K562 (cell line): ENCODE measurements at regions not wholly inside any gene's neighbourhood (a gene's known extent, or its start where the extent isn't known, plus 50 kb on each side); places are given as distances from the start of the nearest gene placed in this dataset.

Experiments
- CTCF ChIP-seq, 3 experiments: IDR thresholded peaks in 2 of 3; conservative IDR thresholded peaks in 1 of 3; 2 replicates each; pipeline ENCODE4 v1.5.1; 2011 to 2012; ENCODE audit warnings: low read length in 3 of 3, mild to moderate bottlenecking in 3 of 3, control low read depth in 2 of 3, improper control_type of control experiment in 1 of 3, inconsistent platforms in 1 of 3, low read depth in 1 of 3, mixed read lengths in 1 of 3, moderate library complexity in 1 of 3; ENCODE audit not compliant: insufficient read depth in 2 of 3
- DEAF1 ChIP-seq: fragments of 450-650 bp; formaldehyde crosslinking; IDR thresholded peaks from 2 replicates; pipeline ENCODE4 v1.4.0; 2020; ENCODE audit warnings: mild to moderate bottlenecking, moderate library complexity
- EZH2 ChIP-seq: IDR thresholded peaks from 2 replicates; pipeline ENCODE4 v1.6.1; 2012; ENCODE audit warnings: low read depth, mild to moderate bottlenecking, inconsistent platforms, low read length, borderline replicate concordance
- FIP1L1 ChIP-seq: fragments of 200-400 bp; formaldehyde crosslinking; IDR thresholded peaks from 2 replicates; pipeline ENCODE4 v1.6.1; 2018; ENCODE audit warnings: mild to moderate bottlenecking, low read depth, low read length; ENCODE audit not compliant: poor library complexity, severe bottlenecking
- FUS ChIP-seq: fragments of 200-400 bp; formaldehyde crosslinking; optimal IDR thresholded peaks from 2 replicates; pipeline ENCODE3; 2017; ENCODE audit warnings: low read depth, low read length
- HNRNPK ChIP-seq: fragments of 200-400 bp; formaldehyde crosslinking; IDR thresholded peaks from one replicate; pipeline ENCODE4 v1.6.1; 2018; ENCODE audit warnings: mild to moderate bottlenecking, low read depth, low read length; ENCODE audit not compliant: poor library complexity, severe bottlenecking
- JUND ChIP-seq, 2 experiments: IDR thresholded peaks; 2 replicates in 1 of 2; 3 replicates in 1 of 2; pipeline ENCODE4 v1.6.1; 2011; ENCODE audit warnings: borderline replicate concordance in 2 of 2, low read depth in 2 of 2, low read length in 2 of 2, improper control_type of control experiment in 1 of 2, missing biosample characterization in 1 of 2, missing genetic modification characterization in 1 of 2, missing genetic modification reagents in 1 of 2
- RAD21 ChIP-seq, 2 experiments: fragments of 250-450 bp in 1 of 2; fragments of 450-650 bp in 1 of 2; sonication (Bioruptor Pico) in 1 of 2; formaldehyde crosslinking in 1 of 2; IDR thresholded peaks in 1 of 2; conservative IDR thresholded peaks in 1 of 2; 2 replicates each; pipeline versions ENCODE4 v1.4.0 to v1.8.0; 2020 to 2022; ENCODE audit warnings: mild to moderate bottlenecking in 2 of 2, moderate library complexity in 1 of 2
- RBBP5 ChIP-seq: fragments of 200-600 bp; sonication (generic); IDR thresholded peaks from 2 replicates; pipeline ENCODE4 v1.6.1; 2012; ENCODE audit warnings: borderline replicate concordance, mild to moderate bottlenecking, low read length, control low read depth, inconsistent platforms; ENCODE audit not compliant: insufficient read depth, poor library complexity, severe bottlenecking
- SMC3 ChIP-seq: conservative IDR thresholded peaks from 2 replicates; pipeline ENCODE4 v1.6.1; 2011; ENCODE audit warnings: low read depth, low read length, improper control_type of control experiment; ENCODE audit not compliant: insufficient read depth
- SP1 ChIP-seq: sonication (generic); formaldehyde crosslinking; IDR thresholded peaks from 2 replicates; pipeline ENCODE4 v1.8.1; 2022; ENCODE audit warnings: mild to moderate bottlenecking, missing genetic modification reagents
- USF2 ChIP-seq: sonication (generic); formaldehyde crosslinking; IDR thresholded peaks from 2 replicates; pipeline ENCODE4 v1.5.0; 2020; ENCODE audit warnings: missing genetic modification reagents
- ZNF140 ChIP-seq: fragments of 250-450 bp; sonication (Bioruptor Pico); IDR thresholded peaks from 2 replicates; pipeline ENCODE4 v1.8.0; 2021; ENCODE audit warnings: moderate library complexity, mild to moderate bottlenecking, inconsistent platforms
- ZNF584 ChIP-seq: fragments of 200-800 bp; sonication (Bioruptor generic); IDR thresholded peaks from 2 replicates; pipeline ENCODE4 v1.6.1; 2016; ENCODE audit warnings: low read depth, mild to moderate bottlenecking, missing genetic modification characterization, missing compliant biosample characterization
- TF ChIP-seq, protein P1 (sequence below): fragments of 450-650 bp; IDR thresholded peaks from 2 replicates; pipeline ENCODE4 v1.6.1; 2014; ENCODE audit warnings: low read depth, mild to moderate bottlenecking, moderate library complexity, borderline replicate concordance
- TF ChIP-seq, protein P2 (sequence below), 2 experiments: fragments of 450-650 bp; IDR thresholded peaks; 2 replicates each; pipeline ENCODE4 v1.6.1; 2016

DNA sequence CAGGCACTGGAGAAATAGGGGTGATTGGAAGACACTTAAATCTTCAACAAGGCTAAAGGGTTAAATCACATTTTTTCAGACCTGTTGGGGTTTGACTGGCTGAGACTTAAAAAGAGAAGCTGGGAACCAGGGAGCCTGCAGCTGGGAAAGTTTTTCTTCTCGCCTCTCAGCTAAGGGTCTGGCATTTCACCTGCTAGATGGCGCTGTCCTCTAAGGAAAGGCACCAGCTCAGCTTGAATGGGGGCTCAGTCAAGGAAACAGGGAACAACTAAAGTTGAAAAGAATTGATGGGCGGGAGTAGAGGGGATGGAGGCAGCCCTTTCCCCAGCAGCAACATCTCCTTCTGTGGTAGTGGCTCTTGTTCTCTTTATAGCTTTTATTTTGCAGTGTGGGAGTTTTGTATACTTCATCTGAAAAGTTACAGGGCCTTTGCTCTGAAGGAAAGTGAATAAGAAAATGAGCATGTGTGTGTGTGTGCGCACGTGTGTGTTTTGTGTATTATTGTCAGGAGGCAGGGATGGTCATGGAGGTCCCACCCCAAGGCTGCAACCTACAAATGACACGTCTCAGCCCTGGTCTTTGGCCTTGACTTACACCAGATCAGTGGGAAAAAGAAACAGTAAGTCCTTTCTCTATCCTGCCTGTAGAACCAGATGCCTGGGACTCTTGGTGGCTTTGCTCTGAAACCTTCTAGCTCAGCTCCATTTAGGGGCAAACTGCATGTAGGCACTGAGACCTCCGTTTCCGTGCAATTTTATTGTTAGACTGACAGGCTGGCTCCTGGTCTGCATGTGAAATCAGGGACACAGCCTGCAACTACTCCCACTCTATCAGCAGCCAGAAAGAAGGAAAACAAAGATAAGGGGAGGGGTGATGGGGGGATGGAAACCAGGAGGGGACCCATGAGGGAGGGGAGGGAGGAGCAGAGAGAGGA is 316.2 kb upstream of the CLINT1 start (continued):
- TF ChIP-seq JUND (IDR thresholded peaks at IDR 0.05; ENCODE audit: borderline replicate concordance, low read depth, low read length): no peak
- no peak for TF ChIP-seq JUND (tag; IDR thresholded peaks at IDR 0.05; ENCODE audit: borderline replicate concordance, low read depth, low read length)
- TF ChIP-seq ZNF140 (CRISPR knock-in tag): no peak
- no peak for TF ChIP-seq SP1 (CRISPR knock-in tag)
- no peak for TF ChIP-seq FUS
- TF ChIP-seq ZNF584 (CRISPR knock-in tag): no peak
- TF ChIP-seq FIP1L1: no peak
- TF ChIP-seq RAD21 (CRISPR knock-in tag; conservative IDR thresholded peaks at IDR 0.05 in 1 of 2, IDR thresholded peaks at IDR 0.05 in 1 of 2): peak; percentile 75 to 82
- TF ChIP-seq, protein P1, sequence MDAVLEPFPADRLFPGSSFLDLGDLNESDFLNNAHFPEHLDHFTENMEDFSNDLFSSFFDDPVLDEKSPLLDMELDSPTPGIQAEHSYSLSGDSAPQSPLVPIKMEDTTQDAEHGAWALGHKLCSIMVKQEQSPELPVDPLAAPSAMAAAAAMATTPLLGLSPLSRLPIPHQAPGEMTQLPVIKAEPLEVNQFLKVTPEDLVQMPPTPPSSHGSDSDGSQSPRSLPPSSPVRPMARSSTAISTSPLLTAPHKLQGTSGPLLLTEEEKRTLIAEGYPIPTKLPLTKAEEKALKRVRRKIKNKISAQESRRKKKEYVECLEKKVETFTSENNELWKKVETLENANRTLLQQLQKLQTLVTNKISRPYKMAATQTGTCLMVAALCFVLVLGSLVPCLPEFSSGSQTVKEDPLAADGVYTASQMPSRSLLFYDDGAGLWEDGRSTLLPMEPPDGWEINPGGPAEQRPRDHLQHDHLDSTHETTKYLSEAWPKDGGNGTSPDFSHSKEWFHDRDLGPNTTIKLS: peak; percentile 7; the same call in 1 of the 2 replicates
- no peak for TF ChIP-seq RBBP5
- TF ChIP-seq HNRNPK: no peak
- TF ChIP-seq, protein P2, sequence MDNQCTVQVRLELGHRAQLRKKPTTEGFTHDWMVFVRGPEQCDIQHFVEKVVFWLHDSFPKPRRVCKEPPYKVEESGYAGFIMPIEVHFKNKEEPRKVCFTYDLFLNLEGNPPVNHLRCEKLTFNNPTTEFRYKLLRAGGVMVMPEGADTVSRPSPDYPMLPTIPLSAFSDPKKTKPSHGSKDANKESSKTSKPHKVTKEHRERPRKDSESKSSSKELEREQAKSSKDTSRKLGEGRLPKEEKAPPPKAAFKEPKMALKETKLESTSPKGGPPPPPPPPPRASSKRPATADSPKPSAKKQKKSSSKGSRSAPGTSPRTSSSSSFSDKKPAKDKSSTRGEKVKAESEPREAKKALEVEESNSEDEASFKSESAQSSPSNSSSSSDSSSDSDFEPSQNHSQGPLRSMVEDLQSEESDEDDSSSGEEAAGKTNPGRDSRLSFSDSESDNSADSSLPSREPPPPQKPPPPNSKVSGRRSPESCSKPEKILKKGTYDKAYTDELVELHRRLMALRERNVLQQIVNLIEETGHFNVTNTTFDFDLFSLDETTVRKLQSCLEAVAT (IDR thresholded peaks at IDR 0.05): no peak
- TF ChIP-seq DEAF1 (CRISPR knock-in tag): peak; percentile 64
- no peak for TF ChIP-seq USF2 (CRISPR knock-in tag)
- peak; percentile 65 for TF ChIP-seq SMC3
- no peak for TF ChIP-seq EZH2
- peak; percentile 69 to 81 (median 72) for TF ChIP-seq CTCF (IDR thresholded peaks at IDR 0.05 in 2 of 3, conservative IDR thresholded peaks at IDR 0.05 in 1 of 3; ENCODE audit: insufficient read depth in 2 of 3, low read depth in 1 of 3, low read length in 3 of 3)
